NCI-H69 (cell line): ENCODE measurements at regions not wholly inside any gene's neighbourhood (a gene's known extent, or its start where the extent isn't known, plus 50 kb on each side); places are given as distances from the start of the nearest gene placed in this dataset.

Experiments used
- DNase-seq: peaks from one replicate; lab custom pipeline; 2025; lab: John Stamatoyannopoulos, UW

GRCh38 chr6:134491477-134491876 is 173.6 kb upstream of the SGK1 start:
- DNase-seq, result no peak

- DNase-seq, result no peak
Observed at GRCh38 chr6:134482593-134483270, 164.8 kb upstream of the SGK1 start.

- DNase-seq, result no peak
Observed at GRCh38 chr6:134481966-134482365, 164.1 kb upstream of the SGK1 start.

- no peak for DNase-seq
Observed at GRCh38 chr6:134480593-134480992, 162.7 kb upstream of the SGK1 start.

GRCh38 chr6:134478764-134479399 is 161.0 kb upstream of the SGK1 start:
- no peak for DNase-seq

GRCh38 chr6:134477991-134478635 is 160.2 kb upstream of the SGK1 start:
- DNase-seq, result no peak

- DNase-seq, result no peak
Observed at GRCh38 chr6:134474955-134475354, 157.0 kb upstream of the SGK1 start.

- DNase-seq, result no peak
Observed at GRCh38 chr6:134472661-134473060, 154.7 kb upstream of the SGK1 start.

GRCh38 chr6:134472046-134472445 is 154.1 kb upstream of the SGK1 start:
- DNase-seq, result no peak

GRCh38 chr6:134470457-134470975 is 152.6 kb upstream of the SGK1 start:
- DNase-seq, result no peak

GRCh38 chr6:134469702-134470456 is 152.0 kb upstream of the SGK1 start:
- no peak for DNase-seq

- DNase-seq, result peak; percentile 73
Observed at GRCh38 chr6:134468633-134469032, 150.7 kb upstream of the SGK1 start.

GRCh38 chr6:134467620-134468019 is 149.7 kb upstream of the SGK1 start:
- peak; percentile 19 for DNase-seq

- peak; percentile 60 for DNase-seq
Observed at GRCh38 chr6:134466771-134467525, 149.0 kb upstream of the SGK1 start.

- peak; percentile 78 for DNase-seq
Observed at GRCh38 chr6:134464690-134465411, 146.9 kb upstream of the SGK1 start.

- no peak for DNase-seq
Observed at GRCh38 chr6:134458857-134459657, 141.1 kb upstream of the SGK1 start.

- DNase-seq, result no peak
Observed at GRCh38 chr6:134457941-134458340, 140.0 kb upstream of the SGK1 start.

- no peak for DNase-seq
Observed at GRCh38 chr6:134456226-134456625, 138.3 kb upstream of the SGK1 start.

- DNase-seq, result no peak
Observed at GRCh38 chr6:134455319-134455718, 137.4 kb upstream of the SGK1 start.

GRCh38 chr6:134454794-134455193 is 136.9 kb upstream of the SGK1 start:
- no peak for DNase-seq
